SU-DHL-6 (cell line): ENCODE measurements at regions not wholly inside any gene's neighbourhood (a gene's known extent, or its start where the extent isn't known, plus 50 kb on each side); places are given as distances from the start of the nearest gene placed in this dataset.

Experiments used
- H2AFZ ChIP-seq: fragments of 200-600 bp; sonication (generic); 2 replicates; pipeline ENCODE4 v1.6.1; 2014; ENCODE audit warnings: low read depth, mild to moderate bottlenecking, moderate library complexity, mixed read lengths, antibody characterized with exemption, low read length; ENCODE audit not compliant: severe bottlenecking
- H3F3A ChIP-seq: fragments of 200-600 bp; shearing (Covaris generic); 2 replicates; pipeline ENCODE4 v1.6.0; 2016; ENCODE audit warnings: antibody characterized with exemption, mild to moderate bottlenecking; ENCODE audit not compliant: insufficient read depth
- H3K27ac ChIP-seq: fragments of 200-600 bp; sonication (generic); 2 replicates; pipeline ENCODE4 v1.5.1; 2016; ENCODE audit warnings: low read depth, mild to moderate bottlenecking, low read length, moderate library complexity, mixed read lengths
- H3K27me3 ChIP-seq: fragments of 200-600 bp; sonication (generic), shearing (Covaris generic); 2 replicates; pipeline ENCODE4 v1.6.0; 2014; ENCODE audit warnings: mild to moderate bottlenecking, low read length
- H3K36me3 ChIP-seq: fragments of 200-600 bp; sonication (generic); 2 replicates; pipeline ENCODE4 v1.6.1; 2014; ENCODE audit warnings: mild to moderate bottlenecking, low read length, mixed read lengths
- H3K4me2 ChIP-seq: fragments of 300-600, 200-600 bp; shearing (Covaris generic), sonication (generic); 2 replicates; pipeline ENCODE4 v1.6.0; 2014; ENCODE audit warnings: low read length, low read depth, mild to moderate bottlenecking; ENCODE audit not compliant: poor library complexity, severe bottlenecking
- H3K4me3 ChIP-seq: fragments of 200-600 bp; sonication (generic); 2 replicates; pipeline ENCODE4 v1.5.1; 2014; ENCODE audit warnings: antibody characterized with exemption, low read length, mild to moderate bottlenecking, mixed read lengths; ENCODE audit not compliant: insufficient read depth, poor library complexity, severe bottlenecking
- H3K79me2 ChIP-seq: fragments of 200-600 bp; sonication (generic); 2 replicates; pipeline ENCODE4 v1.6.1; 2014; ENCODE audit warnings: mild to moderate bottlenecking, low read length, moderate library complexity; ENCODE audit not compliant: insufficient read depth
- H3K9ac ChIP-seq: fragments of 200-600 bp; sonication (generic); 2 replicates; pipeline ENCODE4 v1.7.0; 2014; ENCODE audit warnings: mild to moderate bottlenecking, low read length
- H3K9me2 ChIP-seq: fragments of 200-600 bp; sonication (generic); replicated peaks from 2 replicates; pipeline ENCODE4 v1.6.1; 2014; ENCODE audit warnings: low read length; ENCODE audit not compliant: insufficient read depth
- H3K9me3 ChIP-seq: fragments of 200-600 bp; sonication (generic); 2 replicates; pipeline ENCODE4 v1.6.1; 2014; ENCODE audit warnings: low read length, mixed read lengths; ENCODE audit not compliant: insufficient read depth
- H4K20me1 ChIP-seq: fragments of 200-600 bp; sonication (generic); 2 replicates; pipeline ENCODE4 v1.6.1; 2014; ENCODE audit warnings: low read depth, mild to moderate bottlenecking, antibody characterized with exemption, low read length, moderate library complexity, mixed read lengths
- CTCF ChIP-seq: fragments of 200-600 bp; sonication (generic); IDR thresholded peaks from one replicate; pipeline ENCODE4 v1.5.1; 2017; ENCODE audit warnings: antibody characterized with exemption, mild to moderate bottlenecking, low read length, moderate library complexity; ENCODE audit not compliant: insufficient read depth, poor library complexity, severe bottlenecking
- EZH2phosphoT487 ChIP-seq: fragments of 200-600 bp; sonication (generic), shearing (Covaris generic); conservative IDR thresholded peaks from 2 replicates; pipeline ENCODE4 v1.6.1; 2018; ENCODE audit warnings: mild to moderate bottlenecking, antibody characterized with exemption, low read length, moderate library complexity, mixed read lengths

GRCh38 chr4:188934320-188934962 lies 795.2 kb downstream of the TRIML1 start:
- TF ChIP-seq CTCF (no peak), EZH2phosphoT487 (no peak)

GRCh38 chr4:188941524-188942119 lies 802.4 kb downstream of the TRIML1 start:
- Histone ChIP-seq H4K20me1 (no peaks in the 10 kb centered on the region), H2AFZ (no peak overlapping the region), H3K9ac (no peak overlapping the region), H3K27ac (no peak overlapping the region), H3K4me2 (no peak overlapping the region), H3K79me2 (no peaks in the 10 kb centered on the region), H3F3A (no peaks in the 10 kb centered on the region), H3K36me3 (no peaks in the 10 kb centered on the region), H3K9me3 (no peaks in the 10 kb centered on the region), H3K9me2 (no peaks in the 10 kb centered on the region), H3K4me3 (no peak overlapping the region), H3K27me3 (no peaks in the 10 kb centered on the region)
- TF ChIP-seq EZH2phosphoT487 (no peak), CTCF (no peak)

More at GRCh38 chr4:188934320-188934962, 795.2 kb downstream of the TRIML1 start:
- no peak overlapping the region for H3K27ac ChIP-seq
- no peaks in the 10 kb centered on the region for H3K9me2 ChIP-seq
- H3K79me2 ChIP-seq, result no peaks in the 10 kb centered on the region
- no peaks in the 10 kb centered on the region for H3K27me3 ChIP-seq
- H3K9ac ChIP-seq, result no peak overlapping the region
- no peaks in the 10 kb centered on the region for H4K20me1 ChIP-seq
- peaks cover 18% of the 10 kb centered on the region; the same call in 1 of the 2 replicates for H3K9me3 ChIP-seq
- H3F3A ChIP-seq, result no peaks in the 10 kb centered on the region
- H3K4me2 ChIP-seq, result no peak overlapping the region
- H3K4me3 ChIP-seq, result no peak overlapping the region
- H3K36me3 ChIP-seq, result no peaks in the 10 kb centered on the region
- no peak overlapping the region for H2AFZ ChIP-seq

GRCh38 chr4:188942606-188943005 lies 803.4 kb downstream of the TRIML1 start:
- H3K4me3 ChIP-seq, result no peak overlapping the region
- H2AFZ ChIP-seq, result no peak overlapping the region
- no peaks in the 10 kb centered on the region for H3K9me2 ChIP-seq
- H3K36me3 ChIP-seq, result no peaks in the 10 kb centered on the region
- H3K4me2 ChIP-seq, result no peak overlapping the region
- H3K27ac ChIP-seq, result no peak overlapping the region
- no peaks in the 10 kb centered on the region for H3K79me2 ChIP-seq
- H4K20me1 ChIP-seq, result no peaks in the 10 kb centered on the region
- H3K9ac ChIP-seq, result no peak overlapping the region
- no peaks in the 10 kb centered on the region for H3K27me3 ChIP-seq
- H3K9me3 ChIP-seq, result no peaks in the 10 kb centered on the region
- TF ChIP-seq EZH2phosphoT487 (no peak), CTCF (no peak)
- no peaks in the 10 kb centered on the region for H3F3A ChIP-seq
